ENCODE measurements at regions not wholly inside any gene's neighbourhood (a gene's known extent, or its start where the extent isn't known, plus 50 kb on each side); places are given as distances from the start of the nearest gene placed in this dataset.

GRCh38 chr2:238629064-238629463 is 202.3 kb downstream of the ASB1 start:
- H3K27ac ChIP-seq (ENCODE audit: low read depth, low read length), result no peak overlapping the region
- no peaks in the 10 kb centered on the region for H3K79me2 ChIP-seq (ENCODE audit: control insufficient read depth, insufficient read depth, low read length, unreplicated experiment)
- H3K4me3 ChIP-seq (ENCODE audit: low read depth, low read length), result no peak overlapping the region
- H3K36me3 ChIP-seq (ENCODE audit: insufficient read depth, low read length), result no peaks in the 10 kb centered on the region
- H2AFZ ChIP-seq (ENCODE audit: low read length, unreplicated experiment), result no peak overlapping the region
- H3K4me1 ChIP-seq (ENCODE audit: control insufficient read depth, insufficient read depth, low read length, unreplicated experiment), result no peaks in the 10 kb centered on the region
- H3K27me3 ChIP-seq (ENCODE audit: insufficient read depth, low read length), result peaks cover 14% of the 10 kb centered on the region; the same call in 1 of the 2 replicates

- Histone ChIP-seq H3K27ac (ENCODE audit: low read depth, low read length) (no peak overlapping the region), H3K36me3 (ENCODE audit: insufficient read depth, low read length) (no peaks in the 10 kb centered on the region), H3K27me3 (ENCODE audit: insufficient read depth, low read length) (peaks cover 14% of the 10 kb centered on the region; the same call in 1 of the 2 replicates), H3K79me2 (ENCODE audit: control insufficient read depth, insufficient read depth, low read length, unreplicated experiment) (no peaks in the 10 kb centered on the region), H3K4me1 (ENCODE audit: control insufficient read depth, insufficient read depth, low read length, unreplicated experiment) (peaks cover 6% of the 10 kb centered on the region), H3K4me3 (ENCODE audit: low read depth, low read length) (no peak overlapping the region), H2AFZ (ENCODE audit: low read length, unreplicated experiment) (no peak overlapping the region)
Measured at GRCh38 chr2:238631491-238632180, 204.9 kb downstream of the ASB1 start.

GRCh38 chr2:238632181-238633060 is 205.7 kb downstream of the ASB1 start:
- Histone ChIP-seq H3K27ac (ENCODE audit: low read depth, low read length) (no peak overlapping the region), H3K4me1 (ENCODE audit: control insufficient read depth, insufficient read depth, low read length, unreplicated experiment) (peaks cover 8% of the 10 kb centered on the region), H3K4me3 (ENCODE audit: low read depth, low read length) (no peak overlapping the region), H3K36me3 (ENCODE audit: insufficient read depth, low read length) (no peaks in the 10 kb centered on the region), H2AFZ (ENCODE audit: low read length, unreplicated experiment) (no peak overlapping the region), H3K79me2 (ENCODE audit: control insufficient read depth, insufficient read depth, low read length, unreplicated experiment) (no peaks in the 10 kb centered on the region), H3K27me3 (ENCODE audit: insufficient read depth, low read length) (peaks cover 14% of the 10 kb centered on the region; the same call in 1 of the 2 replicates)

- Histone ChIP-seq H3K4me3 (ENCODE audit: low read depth, low read length) (no peak overlapping the region), H3K4me1 (ENCODE audit: control insufficient read depth, insufficient read depth, low read length, unreplicated experiment) (peaks cover 8% of the 10 kb centered on the region), H3K36me3 (ENCODE audit: insufficient read depth, low read length) (no peaks in the 10 kb centered on the region), H3K27me3 (ENCODE audit: insufficient read depth, low read length) (peaks cover 9% of the 10 kb centered on the region; the same call in 1 of the 2 replicates), H3K27ac (ENCODE audit: low read depth, low read length) (no peak overlapping the region), H3K79me2 (ENCODE audit: control insufficient read depth, insufficient read depth, low read length, unreplicated experiment) (no peaks in the 10 kb centered on the region), H2AFZ (ENCODE audit: low read length, unreplicated experiment) (no peak overlapping the region)
Measured at GRCh38 chr2:238633426-238634328, 206.9 kb downstream of the ASB1 start.

GRCh38 chr2:238634701-238635357 is 208.1 kb downstream of the ASB1 start:
- Histone ChIP-seq H3K27me3 (ENCODE audit: insufficient read depth, low read length) (peaks cover 12% of the 10 kb centered on the region; the same call in 1 of the 2 replicates), H3K4me1 (ENCODE audit: control insufficient read depth, insufficient read depth, low read length, unreplicated experiment) (peaks cover 8% of the 10 kb centered on the region), H3K4me3 (ENCODE audit: low read depth, low read length) (no peak overlapping the region), H2AFZ (ENCODE audit: low read length, unreplicated experiment) (no peak overlapping the region), H3K27ac (ENCODE audit: low read depth, low read length) (no peak overlapping the region), H3K36me3 (ENCODE audit: insufficient read depth, low read length) (no peaks in the 10 kb centered on the region), H3K79me2 (ENCODE audit: control insufficient read depth, insufficient read depth, low read length, unreplicated experiment) (no peaks in the 10 kb centered on the region)

- Histone ChIP-seq H3K27me3 (ENCODE audit: insufficient read depth, low read length) (peaks cover 9% of the 10 kb centered on the region; the same call in 1 of the 2 replicates), H3K4me1 (ENCODE audit: control insufficient read depth, insufficient read depth, low read length, unreplicated experiment) (peaks cover 8% of the 10 kb centered on the region), H3K36me3 (ENCODE audit: insufficient read depth, low read length) (no peaks in the 10 kb centered on the region), H2AFZ (ENCODE audit: low read length, unreplicated experiment) (no peak overlapping the region), H3K79me2 (ENCODE audit: control insufficient read depth, insufficient read depth, low read length, unreplicated experiment) (no peaks in the 10 kb centered on the region), H3K4me3 (ENCODE audit: low read depth, low read length) (no peak overlapping the region), H3K27ac (ENCODE audit: low read depth, low read length) (no peak overlapping the region)
Measured at GRCh38 chr2:238635647-238636051, 208.9 kb downstream of the ASB1 start.

- H3K27ac ChIP-seq (ENCODE audit: low read depth, low read length), result no peak overlapping the region
- H2AFZ ChIP-seq (ENCODE audit: low read length, unreplicated experiment), result no peak overlapping the region
- no peaks in the 10 kb centered on the region for H3K36me3 ChIP-seq (ENCODE audit: insufficient read depth, low read length)
- H3K4me3 ChIP-seq (ENCODE audit: low read depth, low read length), result no peak overlapping the region
- no peaks in the 10 kb centered on the region for H3K79me2 ChIP-seq (ENCODE audit: control insufficient read depth, insufficient read depth, low read length, unreplicated experiment)
- H3K27me3 ChIP-seq (ENCODE audit: insufficient read depth, low read length), result peaks cover 9% of the 10 kb centered on the region; the same call in 1 of the 2 replicates
- peaks cover 8% of the 10 kb centered on the region for H3K4me1 ChIP-seq (ENCODE audit: control insufficient read depth, insufficient read depth, low read length, unreplicated experiment)
Measured at GRCh38 chr2:238636269-238637073, 209.7 kb downstream of the ASB1 start.

GRCh38 chr2:238638100-238638981 is 209.5 kb upstream of the TWIST2 start:
- Histone ChIP-seq H2AFZ (ENCODE audit: low read length, unreplicated experiment) (no peak overlapping the region), H3K4me3 (ENCODE audit: low read depth, low read length) (no peak overlapping the region)

More at GRCh38 chr2:238638100-238638981, 209.5 kb upstream of the TWIST2 start:
- H3K27ac ChIP-seq (ENCODE audit: low read depth, low read length), result no peak overlapping the region
- H3K36me3 ChIP-seq (ENCODE audit: insufficient read depth, low read length), result no peaks in the 10 kb centered on the region
- H3K4me1 ChIP-seq (ENCODE audit: control insufficient read depth, insufficient read depth, low read length, unreplicated experiment), result peaks cover 12% of the 10 kb centered on the region
- H3K79me2 ChIP-seq (ENCODE audit: control insufficient read depth, insufficient read depth, low read length, unreplicated experiment), result no peaks in the 10 kb centered on the region
- peaks cover 9% of the 10 kb centered on the region; the same call in 1 of the 2 replicates for H3K27me3 ChIP-seq (ENCODE audit: insufficient read depth, low read length)

All from ACC112 (cell line).